ENCODE measurements at regions not wholly inside any gene's neighbourhood (a gene's known extent, or its start where the extent isn't known, plus 50 kb on each side); places are given as distances from the start of the nearest gene placed in this dataset.

- Mint-ChIP-seq H3K27ac (ENCODE audit: unreplicated experiment) (no peak overlapping the region), H3K36me3 (ENCODE audit: unreplicated experiment) (no peaks in the 10 kb centered on the region), H3K9me3 (ENCODE audit: unreplicated experiment) (no peaks in the 10 kb centered on the region), H3K27me3 (ENCODE audit: unreplicated experiment) (peaks cover 2% of the 10 kb centered on the region), H3K4me3 (ENCODE audit: unreplicated experiment) (no peak overlapping the region), H3K4me1 (ENCODE audit: low read depth, unreplicated experiment) (no peaks in the 10 kb centered on the region)
- no peak for TF ChIP-seq CTCF (IDR thresholded peaks at IDR 0.05; ENCODE audit: partially characterized antibody, unreplicated experiment)
- DNase-seq: no peak
These were observed 53.8 kb upstream of the RGS1 start for GRCh38 chr1:192521734-192522133.

- TF ChIP-seq CTCF (IDR thresholded peaks at IDR 0.05; ENCODE audit: partially characterized antibody, unreplicated experiment): no peak
- Mint-ChIP-seq H3K27me3 (ENCODE audit: unreplicated experiment) (peaks cover 2% of the 10 kb centered on the region), H3K4me3 (ENCODE audit: unreplicated experiment) (no peak overlapping the region), H3K4me1 (ENCODE audit: low read depth, unreplicated experiment) (no peaks in the 10 kb centered on the region), H3K27ac (ENCODE audit: unreplicated experiment) (no peak overlapping the region), H3K36me3 (ENCODE audit: unreplicated experiment) (no peaks in the 10 kb centered on the region), H3K9me3 (ENCODE audit: unreplicated experiment) (no peaks in the 10 kb centered on the region)
- DNase-seq: no peak
These were observed 52.9 kb upstream of the RGS1 start for GRCh38 chr1:192522673-192523072.

- H3K27ac Mint-ChIP-seq (ENCODE audit: unreplicated experiment): no peak overlapping the region
- DNase-seq: no peak
- H3K4me1 Mint-ChIP-seq (ENCODE audit: low read depth, unreplicated experiment): no peaks in the 10 kb centered on the region
- no peaks in the 10 kb centered on the region for H3K36me3 Mint-ChIP-seq (ENCODE audit: unreplicated experiment)
- H3K27me3 Mint-ChIP-seq (ENCODE audit: unreplicated experiment): peaks cover 2% of the 10 kb centered on the region
- no peaks in the 10 kb centered on the region for H3K9me3 Mint-ChIP-seq (ENCODE audit: unreplicated experiment)
- TF ChIP-seq CTCF (IDR thresholded peaks at IDR 0.05; ENCODE audit: partially characterized antibody, unreplicated experiment): no peak
- H3K4me3 Mint-ChIP-seq (ENCODE audit: unreplicated experiment): no peak overlapping the region
These were observed 51.4 kb upstream of the RGS1 start for GRCh38 chr1:192524223-192524622.

Data from glutamatergic neuron (in vitro differentiated cells).